ENCODE measurements at regions not wholly inside any gene's neighbourhood (a gene's known extent, or its start where the extent isn't known, plus 50 kb on each side); places are given as distances from the start of the nearest gene placed in this dataset.

DNA sequence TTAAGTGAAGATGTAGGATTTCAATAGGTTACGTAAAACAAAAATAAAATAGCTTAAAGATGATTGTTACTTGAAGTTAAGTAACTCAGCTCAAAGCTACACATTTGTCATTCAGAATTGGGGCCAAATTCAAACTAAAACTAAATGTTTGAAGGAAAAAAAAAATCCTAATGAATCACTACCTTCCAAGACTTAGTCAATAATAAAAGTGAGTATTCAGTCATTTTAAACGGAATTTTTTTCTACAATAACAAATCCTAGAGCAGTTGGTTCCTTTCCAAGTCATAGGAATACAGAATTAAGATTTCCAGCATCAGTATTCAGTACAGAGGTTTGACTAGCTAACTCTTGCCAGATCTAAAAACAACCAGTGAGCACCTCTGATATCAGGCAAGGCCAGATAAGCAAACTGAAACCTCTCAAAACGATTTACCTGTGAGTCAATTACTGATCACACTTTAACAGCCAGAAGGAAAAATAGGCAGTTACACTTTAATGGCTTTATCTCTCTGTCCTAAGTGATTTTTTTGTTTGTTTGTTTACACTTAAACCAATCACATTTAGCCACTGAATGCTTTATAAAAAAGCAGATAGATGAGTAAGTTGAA is 669.8 kb upstream of the ANKRD30A start:
- Histone ChIP-seq H3K27ac (no peak overlapping the region), H3K36me3 (no peaks in the 10 kb centered on the region), H3K9me3 (no peaks in the 10 kb centered on the region), H3K4me3 (no peak overlapping the region), H3K4me1 (no peaks in the 10 kb centered on the region), H3K27me3 (no peaks in the 10 kb centered on the region)
- TF ChIP-seq, protein P1, sequence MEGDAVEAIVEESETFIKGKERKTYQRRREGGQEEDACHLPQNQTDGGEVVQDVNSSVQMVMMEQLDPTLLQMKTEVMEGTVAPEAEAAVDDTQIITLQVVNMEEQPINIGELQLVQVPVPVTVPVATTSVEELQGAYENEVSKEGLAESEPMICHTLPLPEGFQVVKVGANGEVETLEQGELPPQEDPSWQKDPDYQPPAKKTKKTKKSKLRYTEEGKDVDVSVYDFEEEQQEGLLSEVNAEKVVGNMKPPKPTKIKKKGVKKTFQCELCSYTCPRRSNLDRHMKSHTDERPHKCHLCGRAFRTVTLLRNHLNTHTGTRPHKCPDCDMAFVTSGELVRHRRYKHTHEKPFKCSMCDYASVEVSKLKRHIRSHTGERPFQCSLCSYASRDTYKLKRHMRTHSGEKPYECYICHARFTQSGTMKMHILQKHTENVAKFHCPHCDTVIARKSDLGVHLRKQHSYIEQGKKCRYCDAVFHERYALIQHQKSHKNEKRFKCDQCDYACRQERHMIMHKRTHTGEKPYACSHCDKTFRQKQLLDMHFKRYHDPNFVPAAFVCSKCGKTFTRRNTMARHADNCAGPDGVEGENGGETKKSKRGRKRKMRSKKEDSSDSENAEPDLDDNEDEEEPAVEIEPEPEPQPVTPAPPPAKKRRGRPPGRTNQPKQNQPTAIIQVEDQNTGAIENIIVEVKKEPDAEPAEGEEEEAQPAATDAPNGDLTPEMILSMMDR (IDR thresholded peaks at IDR 0.05): no peak
- TF ChIP-seq POLR2A (IDR thresholded peaks at IDR 0.05): no peak
- no peak for DNase-seq
- intact Hi-C loops (cut with DNase I): no loop called here
- no peak for ATAC-seq
- WGBS (ENCODE audit: insufficient coverage, low coverage, low lambda C conversion rate, missing lambda C conversion rate): 45% methylated on average over 3 of the region's 3 CpGs

DNA sequence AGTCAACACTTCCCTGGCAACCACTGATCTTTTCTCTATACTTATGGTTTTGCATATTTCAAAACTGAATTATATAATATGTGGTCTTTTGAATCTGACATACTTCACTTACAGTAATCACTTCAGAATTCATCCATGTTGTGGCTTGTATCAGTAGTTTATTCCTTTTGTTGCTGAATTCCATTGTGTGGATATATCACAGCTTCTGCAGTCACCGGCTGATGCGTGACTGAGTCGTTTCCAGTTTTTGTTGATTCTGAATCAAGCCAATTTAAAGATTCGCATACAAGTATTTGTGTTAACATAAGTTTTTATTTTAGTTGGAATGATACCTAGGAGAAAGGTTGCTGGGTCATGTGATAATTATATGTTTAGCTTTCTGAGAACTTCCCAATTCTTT is 672.5 kb upstream of the ANKRD30A start:
- 80% methylated on average over 4 of the region's 4 CpGs for WGBS (ENCODE audit: insufficient coverage, low coverage, low lambda C conversion rate, missing lambda C conversion rate)

DNA sequence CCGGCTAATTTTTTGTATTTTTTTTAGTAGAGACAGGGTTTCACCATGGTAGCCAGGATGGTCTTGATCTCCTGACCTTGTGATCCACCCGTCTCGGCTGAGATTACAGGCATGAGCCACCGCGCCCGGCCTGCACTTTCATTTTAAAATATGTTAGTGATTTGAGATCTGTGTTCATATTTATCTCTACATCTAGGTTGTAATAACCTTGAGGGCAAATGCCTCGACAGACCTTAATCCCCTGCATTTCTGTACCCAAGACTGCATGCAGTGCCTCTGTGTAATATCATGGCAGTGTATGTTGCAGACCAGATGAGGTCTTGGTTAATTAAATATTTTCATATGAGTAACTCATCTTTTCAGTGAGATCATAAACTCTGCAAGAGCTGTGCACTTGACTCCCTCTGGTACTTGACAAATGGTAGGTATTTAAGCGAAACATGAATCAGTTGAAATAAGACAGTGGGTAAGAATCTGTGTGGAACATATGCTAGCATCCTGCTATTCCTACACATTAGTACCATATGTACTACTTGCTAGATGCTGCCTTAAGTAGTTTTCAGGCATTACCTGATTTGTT is 673.9 kb upstream of the ANKRD30A start:
- intact Hi-C loops (cut with DNase I): no loop called here
- DNase-seq: no peak

More for the DNA sequence above, 672.5 kb upstream of the ANKRD30A start:
- no peak for DNase-seq
- no peak for ATAC-seq
- Histone ChIP-seq H3K4me3 (no peak overlapping the region), H3K9me3 (no peaks in the 10 kb centered on the region), H3K27me3 (no peaks in the 10 kb centered on the region), H3K27ac (no peak overlapping the region), H3K36me3 (no peaks in the 10 kb centered on the region), H3K4me1 (no peaks in the 10 kb centered on the region)
- intact Hi-C loops (cut with DNase I): no loop called here
- TF ChIP-seq, protein P1 (IDR thresholded peaks at IDR 0.05): no peak
- no peak for TF ChIP-seq POLR2A (IDR thresholded peaks at IDR 0.05)

DNA sequence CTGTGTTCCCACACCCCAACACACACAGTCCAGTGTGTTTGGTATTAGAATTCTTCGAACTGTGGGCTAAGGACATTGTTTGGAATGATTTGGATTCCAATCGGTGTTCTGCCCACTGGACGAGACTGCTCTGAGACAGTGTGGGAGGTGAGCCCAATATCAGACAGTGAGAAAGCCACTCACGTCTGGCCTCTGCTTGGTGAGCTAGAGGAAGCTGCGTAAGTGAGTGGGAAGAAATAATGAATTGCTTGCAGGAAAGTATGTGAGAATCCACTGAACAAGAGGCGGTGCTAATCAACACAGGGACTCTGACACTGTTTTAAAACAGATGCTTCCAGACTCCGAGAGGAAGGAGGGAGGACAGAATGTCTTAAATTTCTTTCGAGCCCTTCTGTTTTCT is 675.0 kb upstream of the ANKRD30A start:
- DNase-seq: no peak

More for the DNA sequence above, 673.9 kb upstream of the ANKRD30A start:
- no peak overlapping the region for H3K27ac ChIP-seq
- 80% methylated on average over 6 of the region's 8 CpGs for WGBS (ENCODE audit: insufficient coverage, low coverage, low lambda C conversion rate, missing lambda C conversion rate)
- no peaks in the 10 kb centered on the region for H3K4me1 ChIP-seq
- H3K36me3 ChIP-seq: no peaks in the 10 kb centered on the region
- no peak for ATAC-seq
- TF ChIP-seq, protein P1 (IDR thresholded peaks at IDR 0.05): no peak
- TF ChIP-seq POLR2A (IDR thresholded peaks at IDR 0.05): no peak
- no peaks in the 10 kb centered on the region for H3K27me3 ChIP-seq
- H3K4me3 ChIP-seq: no peak overlapping the region
- H3K9me3 ChIP-seq: no peaks in the 10 kb centered on the region

More for the DNA sequence above, 675.0 kb upstream of the ANKRD30A start:
- Histone ChIP-seq H3K4me3 (no peak overlapping the region), H3K27me3 (no peaks in the 10 kb centered on the region), H3K4me1 (no peaks in the 10 kb centered on the region), H3K36me3 (no peaks in the 10 kb centered on the region), H3K9me3 (no peaks in the 10 kb centered on the region), H3K27ac (no peak overlapping the region)
- peak in 1 of 4 donors; percentile 26 for ATAC-seq
- intact Hi-C loops (cut with DNase I): no loop called here
- no peak for TF ChIP-seq POLR2A (IDR thresholded peaks at IDR 0.05)
- TF ChIP-seq, protein P1 (IDR thresholded peaks at IDR 0.05): no peak
- WGBS (ENCODE audit: insufficient coverage, low coverage, low lambda C conversion rate, missing lambda C conversion rate): 63% methylated on average over 8 of the region's 8 CpGs

All from right lobe of liver (tissue), 6 donors.